PC-3 (cell line): ENCODE measurements at regions not wholly inside any gene's neighbourhood (a gene's known extent, or its start where the extent isn't known, plus 50 kb on each side); places are given as distances from the start of the nearest gene placed in this dataset.

Source experiments
- EZH2 ChIP-seq: fragments of 300-600 bp; sonication (generic); IDR thresholded peaks from one replicate; pipeline ENCODE4 v1.6.1; 2017; ENCODE audit warnings: antibody characterized with exemption, mild to moderate bottlenecking, low read length; ENCODE audit not compliant: unreplicated experiment
- TF ChIP-seq, protein P1 (sequence below): fragments of 300-600 bp; sonication (generic); conservative IDR thresholded peaks from 2 replicates; pipeline ENCODE4 v1.5.1; 2017; ENCODE audit warnings: antibody characterized with exemption, low read depth, mild to moderate bottlenecking, low read length

DNA sequence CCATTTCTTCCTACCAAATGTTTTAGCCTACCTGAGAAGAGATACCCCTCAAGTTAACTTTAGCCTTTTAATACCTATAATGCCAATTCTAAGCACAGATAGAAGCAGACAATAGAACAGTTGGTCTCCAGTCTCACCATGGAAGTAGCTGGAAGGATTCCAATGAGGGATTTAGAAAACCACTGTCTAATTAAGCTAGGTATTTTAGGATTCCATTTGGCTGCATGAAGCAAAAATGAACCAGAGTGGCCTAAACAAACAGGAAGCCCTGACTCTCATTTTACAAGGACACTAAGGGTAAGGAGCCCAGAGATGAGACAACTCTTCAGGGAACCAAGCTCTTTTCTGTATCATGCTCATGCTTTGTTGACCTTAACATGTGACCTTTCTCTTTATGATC lies 199.2 kb downstream of the ALDH8A1 start:
- TF ChIP-seq EZH2, result no peak
- TF ChIP-seq, protein P1, sequence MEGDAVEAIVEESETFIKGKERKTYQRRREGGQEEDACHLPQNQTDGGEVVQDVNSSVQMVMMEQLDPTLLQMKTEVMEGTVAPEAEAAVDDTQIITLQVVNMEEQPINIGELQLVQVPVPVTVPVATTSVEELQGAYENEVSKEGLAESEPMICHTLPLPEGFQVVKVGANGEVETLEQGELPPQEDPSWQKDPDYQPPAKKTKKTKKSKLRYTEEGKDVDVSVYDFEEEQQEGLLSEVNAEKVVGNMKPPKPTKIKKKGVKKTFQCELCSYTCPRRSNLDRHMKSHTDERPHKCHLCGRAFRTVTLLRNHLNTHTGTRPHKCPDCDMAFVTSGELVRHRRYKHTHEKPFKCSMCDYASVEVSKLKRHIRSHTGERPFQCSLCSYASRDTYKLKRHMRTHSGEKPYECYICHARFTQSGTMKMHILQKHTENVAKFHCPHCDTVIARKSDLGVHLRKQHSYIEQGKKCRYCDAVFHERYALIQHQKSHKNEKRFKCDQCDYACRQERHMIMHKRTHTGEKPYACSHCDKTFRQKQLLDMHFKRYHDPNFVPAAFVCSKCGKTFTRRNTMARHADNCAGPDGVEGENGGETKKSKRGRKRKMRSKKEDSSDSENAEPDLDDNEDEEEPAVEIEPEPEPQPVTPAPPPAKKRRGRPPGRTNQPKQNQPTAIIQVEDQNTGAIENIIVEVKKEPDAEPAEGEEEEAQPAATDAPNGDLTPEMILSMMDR, result no peak
